OCI-LY7 (cell line): ENCODE measurements at regions not wholly inside any gene's neighbourhood (a gene's known extent, or its start where the extent isn't known, plus 50 kb on each side); places are given as distances from the start of the nearest gene placed in this dataset.

Experiments used
- BruUV-seq: library from RNA; stranded (reverse); fragments of 400-500 nt; replicated peaks from 2 replicates; lab custom pipeline; 2021; lab: Mats Ljungman, UMichigan
- CTCF ChIA-PET: fragments of 300-600 bp; sonication (Branson Sonifier 250); formaldehyde crosslinking; loops from one replicate; lab custom pipeline; 2022; ENCODE audit warnings: antibody characterized with exemption; ENCODE audit not compliant: unreplicated experiment; lab: Charles Lee
- POLR2A ChIA-PET: fragments of 300-600 bp; sonication (Branson Sonifier 250); formaldehyde crosslinking; loops from one replicate; lab custom pipeline; 2022; ENCODE audit warnings: antibody characterized with exemption; lab: Charles Lee
- DNase-seq: peaks from one replicate; pipeline ENCODE4 v3.0.0-alpha.2; 2015; ENCODE audit warnings: low spot score
- H2AFZ ChIP-seq: fragments of 200-600 bp; sonication (generic), shearing (Covaris generic); 2 replicates; pipeline ENCODE4 v1.6.1; 2014; ENCODE audit warnings: mild to moderate bottlenecking, antibody characterized with exemption, low read length, moderate library complexity
- H3K27ac ChIP-seq: fragments of 200-600 bp; sonication (generic); 2 replicates; pipeline ENCODE4 v1.5.1; 2014; ENCODE audit warnings: mixed run types, low read depth, mild to moderate bottlenecking, moderate library complexity, low read length, inconsistent platforms; ENCODE audit not compliant: poor library complexity, severe bottlenecking
- H3K36me3 ChIP-seq: fragments of 200-600 bp; sonication (generic); 2 replicates; pipeline ENCODE4 v1.6.1; 2014; ENCODE audit warnings: mild to moderate bottlenecking, antibody characterized with exemption, low read length, moderate library complexity, mixed read lengths; ENCODE audit not compliant: insufficient read depth
- H3K4me1 ChIP-seq: fragments of 200-600 bp; sonication (generic); 2 replicates; pipeline ENCODE4 v1.5.1; 2014; ENCODE audit warnings: mild to moderate bottlenecking, low read length; ENCODE audit not compliant: insufficient read depth, poor library complexity, severe bottlenecking
- H3K4me2 ChIP-seq: fragments of 200-600 bp; sonication (generic); 2 replicates; pipeline ENCODE4 v1.6.1; 2014; ENCODE audit warnings: mild to moderate bottlenecking, low read length
- H3K4me3 ChIP-seq: fragments of 200-600 bp; sonication (generic); 2 replicates; pipeline ENCODE4 v1.5.1; 2014; ENCODE audit warnings: mild to moderate bottlenecking, low read depth, low read length; ENCODE audit not compliant: poor library complexity, severe bottlenecking
- H3K79me2 ChIP-seq: fragments of 200-600 bp; sonication (generic); 2 replicates; pipeline ENCODE4 v1.6.1; 2016; ENCODE audit warnings: low read depth, mild to moderate bottlenecking, low read length, moderate library complexity, mixed read lengths; ENCODE audit not compliant: insufficient read depth
- H3K9me2 ChIP-seq: fragments of 200-600 bp; sonication (generic); 2 replicates; pipeline ENCODE4 v1.6.1; 2016; ENCODE audit warnings: mild to moderate bottlenecking, low read length, mixed read lengths; ENCODE audit not compliant: insufficient read depth
- H3K9me3 ChIP-seq: fragments of 200-600 bp; sonication (generic); 2 replicates; pipeline ENCODE4 v1.6.1; 2014; ENCODE audit warnings: mild to moderate bottlenecking, mixed run types, low read length, mixed read lengths
- H4K20me1 ChIP-seq: fragments of 200-600 bp; sonication (generic); 2 replicates; pipeline ENCODE4 v1.6.1; 2014; ENCODE audit warnings: mild to moderate bottlenecking, antibody characterized with exemption, low read length, moderate library complexity, mixed read lengths; ENCODE audit not compliant: insufficient read depth
- EZH2phosphoT487 ChIP-seq: fragments of 200-600 bp; sonication (generic); IDR thresholded peaks from 2 replicates; pipeline ENCODE4 v1.6.1; 2018; ENCODE audit warnings: low read depth, borderline replicate concordance, mild to moderate bottlenecking, mixed run types, antibody characterized with exemption, low read length, moderate library complexity, mixed read lengths
- intact Hi-C: fragments of 100-400 bp; cut with micrococcal nuclease; formaldehyde crosslinking; loops from one replicate; pipeline ENCODE4 v1.10.0; 2022; ENCODE audit not compliant: unreplicated experiment
- TF ChIP-seq, protein P1 (sequence below): fragments of 200-600 bp; sonication (generic); conservative IDR thresholded peaks from 2 replicates; pipeline ENCODE4 v1.5.1; 2014; ENCODE audit warnings: mild to moderate bottlenecking, antibody characterized with exemption, low read length, moderate library complexity, mixed read lengths

DNA sequence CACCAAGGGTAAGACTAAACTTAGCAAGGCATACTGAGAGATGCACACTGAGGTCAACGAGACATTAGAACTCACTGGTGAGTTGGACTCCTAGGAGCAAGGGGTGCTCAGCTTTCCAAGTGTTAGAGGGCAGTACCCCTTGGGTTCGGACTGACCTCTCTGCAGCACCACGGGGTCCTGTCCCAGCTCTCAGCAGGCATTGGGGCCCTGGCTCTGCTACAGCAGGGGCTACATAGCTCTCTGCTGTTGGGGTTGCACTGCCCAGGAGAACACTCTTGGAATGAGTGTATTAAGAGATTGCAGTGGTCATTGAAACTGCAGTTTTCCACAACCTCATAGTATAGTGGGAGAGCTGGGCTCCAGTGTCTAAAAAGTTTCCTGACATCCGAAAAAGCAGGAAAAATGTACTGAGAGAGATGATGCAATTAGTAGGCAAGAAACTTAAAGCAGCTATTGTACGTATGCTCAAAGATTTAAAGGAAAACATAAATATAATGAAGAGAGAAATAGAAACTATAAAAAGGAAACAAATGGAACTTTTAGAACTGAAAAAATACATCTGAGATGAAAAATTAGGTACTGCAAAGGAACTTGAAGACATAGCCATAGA, 132.5 kb upstream of the MAX start:
- Histone ChIP-seq H3K4me2 (no peak overlapping the region), H3K4me1 (peaks cover 17% of the 10 kb centered on the region), H3K36me3 (no peaks in the 10 kb centered on the region), H3K9me2 (no peaks in the 10 kb centered on the region), H3K9me3 (no peaks in the 10 kb centered on the region), H2AFZ (no peak overlapping the region), H3K4me3 (no peak overlapping the region), H3K27ac (no peak overlapping the region), H3K79me2 (no peaks in the 10 kb centered on the region), H4K20me1 (no peaks in the 10 kb centered on the region)
- intact Hi-C loops, result no loop called here
- no TSS peak for BruUV-seq
- TF ChIP-seq, protein P1, sequence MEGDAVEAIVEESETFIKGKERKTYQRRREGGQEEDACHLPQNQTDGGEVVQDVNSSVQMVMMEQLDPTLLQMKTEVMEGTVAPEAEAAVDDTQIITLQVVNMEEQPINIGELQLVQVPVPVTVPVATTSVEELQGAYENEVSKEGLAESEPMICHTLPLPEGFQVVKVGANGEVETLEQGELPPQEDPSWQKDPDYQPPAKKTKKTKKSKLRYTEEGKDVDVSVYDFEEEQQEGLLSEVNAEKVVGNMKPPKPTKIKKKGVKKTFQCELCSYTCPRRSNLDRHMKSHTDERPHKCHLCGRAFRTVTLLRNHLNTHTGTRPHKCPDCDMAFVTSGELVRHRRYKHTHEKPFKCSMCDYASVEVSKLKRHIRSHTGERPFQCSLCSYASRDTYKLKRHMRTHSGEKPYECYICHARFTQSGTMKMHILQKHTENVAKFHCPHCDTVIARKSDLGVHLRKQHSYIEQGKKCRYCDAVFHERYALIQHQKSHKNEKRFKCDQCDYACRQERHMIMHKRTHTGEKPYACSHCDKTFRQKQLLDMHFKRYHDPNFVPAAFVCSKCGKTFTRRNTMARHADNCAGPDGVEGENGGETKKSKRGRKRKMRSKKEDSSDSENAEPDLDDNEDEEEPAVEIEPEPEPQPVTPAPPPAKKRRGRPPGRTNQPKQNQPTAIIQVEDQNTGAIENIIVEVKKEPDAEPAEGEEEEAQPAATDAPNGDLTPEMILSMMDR, result no peak
- no peak for TF ChIP-seq EZH2phosphoT487
- no peak for DNase-seq
- POLR2A ChIA-PET, result no interaction called here
- CTCF ChIA-PET, result no interaction called here

DNA sequence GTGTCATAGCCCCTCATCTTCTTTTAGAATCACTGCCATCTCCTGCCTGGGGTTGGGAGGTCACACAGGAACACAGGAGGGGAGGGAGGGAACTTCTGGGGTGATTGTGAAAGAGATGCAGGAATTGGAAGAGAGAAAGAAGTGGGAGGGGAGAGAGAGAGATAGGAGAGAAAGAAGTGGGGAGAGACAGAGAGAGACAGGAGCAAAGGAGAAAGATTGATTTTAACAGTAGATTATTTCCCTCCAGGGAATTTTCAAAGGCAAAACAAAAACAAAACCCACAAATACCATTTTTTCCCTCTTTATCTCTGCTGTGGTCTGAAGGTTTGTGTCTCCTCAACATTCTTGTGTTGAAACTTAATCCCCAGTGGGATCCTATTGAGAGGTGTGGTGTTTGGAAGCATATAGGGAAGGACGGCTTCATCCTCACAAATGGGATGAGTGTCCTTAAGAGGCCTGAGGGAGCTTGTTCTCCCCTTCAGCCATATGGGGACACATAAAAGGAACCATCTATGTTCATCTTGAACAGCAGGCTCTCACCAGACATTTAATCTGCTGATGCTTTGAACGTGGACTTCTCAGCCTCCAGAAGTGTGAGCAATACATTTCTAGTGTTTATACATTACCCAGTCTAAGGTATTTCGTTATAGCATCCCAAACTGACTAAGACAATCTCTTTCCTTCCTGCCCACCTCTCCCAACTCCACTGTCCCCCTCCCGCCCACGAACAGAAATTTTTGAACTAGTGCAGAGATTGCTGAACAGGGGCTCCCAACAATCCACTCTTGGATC, 134.9 kb upstream of the MAX start:
- H3K9me2 ChIP-seq, result no peaks in the 10 kb centered on the region
- no peak for DNase-seq
- ChIA-PET CTCF (interaction anchor here (0.5 kb wide), 1 partner anchor 32 kb away, joined by 3 read pairs; no protein-coding TSS in a partner anchor), POLR2A (interaction anchor here (0.7 kb wide), 1 partner anchor 182 kb away, joined by 3 read pairs; no protein-coding TSS in a partner anchor)
- TF ChIP-seq EZH2phosphoT487, result no peak
- TF ChIP-seq, protein P1, result no peak
- no peak overlapping the region for H2AFZ ChIP-seq
- H3K36me3 ChIP-seq, result no peaks in the 10 kb centered on the region
- H3K4me3 ChIP-seq, result no peak overlapping the region
- BruUV-seq, result no TSS peak
- H4K20me1 ChIP-seq, result no peaks in the 10 kb centered on the region
- H3K27ac ChIP-seq, result no peak overlapping the region
- no peaks in the 10 kb centered on the region for H3K4me1 ChIP-seq
- no peaks in the 10 kb centered on the region for H3K79me2 ChIP-seq
- no peaks in the 10 kb centered on the region for H3K9me3 ChIP-seq
- intact Hi-C loops, result no loop called here
- H3K4me2 ChIP-seq, result no peak overlapping the region

DNA sequence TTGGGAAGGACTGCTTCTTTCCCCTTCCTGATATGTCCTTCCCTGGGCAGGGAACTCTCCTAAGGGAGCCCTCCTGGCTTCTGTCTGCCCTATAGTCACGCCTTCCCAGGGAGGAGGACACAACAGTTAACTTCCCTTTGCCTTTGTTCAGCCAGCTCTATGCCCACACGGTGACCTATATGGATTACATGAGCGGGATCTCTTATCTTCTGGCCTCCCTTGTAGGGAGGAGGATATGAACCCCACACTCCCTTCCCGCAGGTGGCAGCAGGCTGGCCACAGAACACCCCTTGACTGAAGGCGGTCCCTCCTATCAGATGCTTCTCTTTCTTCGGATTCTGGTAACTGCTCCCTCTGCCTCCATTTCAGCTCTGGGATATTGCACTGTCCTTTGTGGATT, 135.6 kb upstream of the MAX start:
- BruUV-seq, result no TSS peak
- no peak overlapping the region for H3K4me2 ChIP-seq
- no peaks in the 10 kb centered on the region for H3K79me2 ChIP-seq
- H3K9me2 ChIP-seq, result no peaks in the 10 kb centered on the region
- H2AFZ ChIP-seq, result no peak overlapping the region
- DNase-seq, result no peak
- no peaks in the 10 kb centered on the region for H3K36me3 ChIP-seq
- no peaks in the 10 kb centered on the region for H3K9me3 ChIP-seq
- ChIA-PET POLR2A (interaction anchor here (0.7 kb wide), 1 partner anchor 181 kb away, joined by 3 read pairs; no protein-coding TSS in a partner anchor), CTCF (no interaction called here)
- H3K27ac ChIP-seq, result no peak overlapping the region
- TF ChIP-seq, protein P1, result no peak
- TF ChIP-seq EZH2phosphoT487, result no peak
- H3K4me1 ChIP-seq, result no peaks in the 10 kb centered on the region
- intact Hi-C loops, result no loop called here
- H3K4me3 ChIP-seq, result no peak overlapping the region
- H4K20me1 ChIP-seq, result no peaks in the 10 kb centered on the region
